Thyroid gland (tissue), 4 donors: ENCODE measurements at regions not wholly inside any gene's neighbourhood (a gene's known extent, or its start where the extent isn't known, plus 50 kb on each side); places are given as distances from the start of the nearest gene placed in this dataset.
A peak's percentile ranks its signal among the peaks of the same experiment; 100 is the strongest.
"Not testable (repeated sequence)": the region's sequence is repeated elsewhere in the genome, so short reads cannot be mapped to it uniquely, and the experiment has no call there.

Experiments
- DNase-seq, 2 donors: peaks; one replicate each; pipeline ENCODE4 v3.0.0-alpha.2; 2019
- H3K27ac ChIP-seq, 3 donors: fragments of 200-600 bp; sonication (generic); 1 replicate in 2 of 3; 2 replicates in 1 of 3; pipeline ENCODE4 v1.5.1; 2016 to 2019; ENCODE audit warnings: mild to moderate bottlenecking in 1 of 3, moderate library complexity in 1 of 3
- H3K27me3 ChIP-seq: fragments of 200-600 bp; sonication (generic); one replicate; pipeline ENCODE4 v1.5.1; 2019
- H3K36me3 ChIP-seq, 2 donors: fragments of 200-600 bp; sonication (generic); one replicate each; pipeline ENCODE4 v1.5.1; 2016 to 2019
- H3K4me1 ChIP-seq, 2 donors: fragments of 200-600 bp; sonication (generic); one replicate each; pipeline ENCODE4 v1.5.1; 2017 to 2019
- H3K4me3 ChIP-seq, 3 donors: fragments of 200-600 bp; sonication (generic); replicated peaks in 1 of 3; 1 replicate in 2 of 3; 2 replicates in 1 of 3; pipeline ENCODE4 v1.5.1; 2016; ENCODE audit warnings: mild to moderate bottlenecking in 1 of 3
- H3K9me3 ChIP-seq: fragments of 200-600 bp; sonication (generic); one replicate; pipeline ENCODE4 v1.5.1; 2017
- POLR2A ChIP-seq, 2 donors: fragments of 450-650 bp; IDR thresholded peaks; one replicate each; pipeline ENCODE4 v1.6.1; 2017; ENCODE audit warnings: antibody characterized with exemption in 2 of 2, mild to moderate bottlenecking in 2 of 2, moderate library complexity in 1 of 2
- WGBS, 2 donors: methylation state at CpG; one replicate each; pipeline ENCODE4 v1.1.5; 2017; 5-methylcytosine and 5-hydroxymethylcytosine counted together
- intact Hi-C: fragments of 100-400 bp; cut with DNase I; formaldehyde crosslinking; loops from one replicate; pipeline ENCODE4 v1.15.1; 2023
- TF ChIP-seq, protein P1 (sequence below), 6 experiments: fragments of 200-600 bp in 3 of 6; fragments of 450-650 bp in 3 of 6; sonication (generic) in 3 of 6; IDR thresholded peaks; one replicate each; pipeline ENCODE4 v1.5.1; 2016 to 2019; ENCODE audit warnings: antibody characterized with exemption in 6 of 6, mild to moderate bottlenecking in 2 of 6, inconsistent platforms in 1 of 6, moderate library complexity in 1 of 6

DNA sequence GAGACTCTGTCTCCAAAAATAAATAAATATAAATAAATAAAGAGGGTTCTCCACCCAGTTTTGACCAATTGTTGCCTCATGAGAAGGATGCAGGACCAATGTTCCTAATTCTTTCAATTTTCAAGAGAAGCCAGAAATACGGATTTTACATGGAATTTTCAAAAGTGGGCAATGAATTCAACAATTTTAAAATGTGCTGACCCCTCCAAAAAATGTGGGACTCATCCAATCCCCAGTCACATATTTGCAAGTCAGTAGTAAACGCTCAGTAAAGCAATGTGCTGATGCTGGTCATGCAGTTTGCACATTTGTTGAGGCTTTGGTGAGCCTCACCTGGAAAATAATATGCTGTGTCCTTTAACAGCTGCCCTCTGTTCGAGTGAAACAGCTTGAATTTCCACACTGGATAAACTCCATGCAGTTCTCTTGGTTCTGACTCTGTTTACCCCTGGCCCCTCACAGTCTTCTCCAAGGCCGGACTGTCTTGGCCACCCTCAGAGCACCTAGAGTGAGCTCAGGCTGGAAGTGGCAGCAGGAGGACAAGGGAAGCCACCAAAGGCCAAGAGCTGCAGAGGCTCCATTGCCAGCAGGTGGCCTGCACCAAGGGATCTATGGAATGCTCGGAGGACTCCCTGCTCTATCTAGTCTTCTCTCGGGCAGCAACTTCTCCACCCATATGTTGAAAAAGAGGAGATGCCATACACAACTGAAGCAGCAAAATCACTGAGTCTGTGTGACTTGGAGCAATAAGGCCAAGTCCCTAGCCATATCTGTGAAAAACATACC is 246.8 kb downstream of the UACA start:
- intact Hi-C loops: no loop called here
- Histone ChIP-seq H3K27me3 (no peaks in the 10 kb centered on the region), H3K36me3 (no peaks in the 10 kb centered on the region), H3K27ac (no peak overlapping the region), H3K4me3 (no peak overlapping the region), H3K9me3 (no peaks in the 10 kb centered on the region), H3K4me1 (peaks cover 7 to 11% of the 10 kb centered on the region in 2 donors)
- 79 to 84% methylated on average over 6 of the region's 6 CpGs for WGBS, 2 donors
- TF ChIP-seq POLR2A (IDR thresholded peaks at IDR 0.05): no peak
- TF ChIP-seq, protein P1, sequence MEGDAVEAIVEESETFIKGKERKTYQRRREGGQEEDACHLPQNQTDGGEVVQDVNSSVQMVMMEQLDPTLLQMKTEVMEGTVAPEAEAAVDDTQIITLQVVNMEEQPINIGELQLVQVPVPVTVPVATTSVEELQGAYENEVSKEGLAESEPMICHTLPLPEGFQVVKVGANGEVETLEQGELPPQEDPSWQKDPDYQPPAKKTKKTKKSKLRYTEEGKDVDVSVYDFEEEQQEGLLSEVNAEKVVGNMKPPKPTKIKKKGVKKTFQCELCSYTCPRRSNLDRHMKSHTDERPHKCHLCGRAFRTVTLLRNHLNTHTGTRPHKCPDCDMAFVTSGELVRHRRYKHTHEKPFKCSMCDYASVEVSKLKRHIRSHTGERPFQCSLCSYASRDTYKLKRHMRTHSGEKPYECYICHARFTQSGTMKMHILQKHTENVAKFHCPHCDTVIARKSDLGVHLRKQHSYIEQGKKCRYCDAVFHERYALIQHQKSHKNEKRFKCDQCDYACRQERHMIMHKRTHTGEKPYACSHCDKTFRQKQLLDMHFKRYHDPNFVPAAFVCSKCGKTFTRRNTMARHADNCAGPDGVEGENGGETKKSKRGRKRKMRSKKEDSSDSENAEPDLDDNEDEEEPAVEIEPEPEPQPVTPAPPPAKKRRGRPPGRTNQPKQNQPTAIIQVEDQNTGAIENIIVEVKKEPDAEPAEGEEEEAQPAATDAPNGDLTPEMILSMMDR (IDR thresholded peaks at IDR 0.05): no peak
- no peak for DNase-seq

DNA sequence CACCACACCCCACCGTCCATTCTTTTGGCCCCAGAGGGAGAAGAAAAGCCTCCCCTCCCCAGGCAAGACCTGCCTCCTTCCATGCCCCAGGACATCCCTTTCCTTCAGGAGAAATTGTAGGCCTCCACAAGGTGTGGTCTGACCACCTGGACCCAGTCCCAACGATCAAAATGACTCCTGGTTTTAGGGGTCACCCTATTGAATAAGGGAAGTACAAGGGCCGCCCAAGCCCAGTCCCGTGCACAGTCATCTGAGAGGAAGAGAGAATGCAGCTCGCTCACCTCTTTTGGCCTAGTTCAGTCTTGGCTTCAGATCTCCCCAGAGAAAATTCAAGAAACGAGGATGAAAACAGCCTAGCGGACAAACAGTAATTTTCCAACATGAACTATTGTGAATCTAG is 249.1 kb downstream of the UACA start:
- Histone ChIP-seq H3K9me3 (no peaks in the 10 kb centered on the region), H3K36me3 (no peaks in the 10 kb centered on the region), H3K4me3 (no peak overlapping the region), H3K27ac (no peak overlapping the region), H3K4me1 (peaks cover 7 to 11% of the 10 kb centered on the region in 2 donors), H3K27me3 (no peaks in the 10 kb centered on the region)
- intact Hi-C loops: no loop called here
- DNase-seq: no peak
- TF ChIP-seq, protein P1 (IDR thresholded peaks at IDR 0.05): no peak
- TF ChIP-seq POLR2A (IDR thresholded peaks at IDR 0.05): no peak
- WGBS, 2 donors: 87 to 90% methylated on average over 7 of the region's 7 CpGs

DNA sequence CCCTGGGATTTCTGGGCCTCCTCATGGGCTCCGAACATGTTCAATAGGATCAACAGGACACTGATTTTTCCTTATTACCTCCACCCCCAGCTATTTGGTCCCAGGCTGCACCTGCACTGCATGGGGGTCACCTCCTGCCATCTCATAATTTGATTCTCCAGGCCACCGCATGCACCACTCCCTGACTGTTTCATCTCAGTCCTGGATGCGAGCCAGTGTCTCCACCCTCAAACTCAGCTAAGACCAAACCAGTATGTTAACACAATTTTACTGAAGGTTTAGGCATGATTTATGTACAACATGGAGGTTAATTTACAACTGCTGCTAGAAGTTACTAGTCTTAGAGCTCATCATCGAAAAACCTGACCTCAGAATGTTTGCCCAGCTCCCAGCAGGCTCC is 249.5 kb downstream of the UACA start:
- no peak for DNase-seq
- WGBS, 2 donors: 82 to 97% methylated on average over 4 of the region's 4 CpGs
- Histone ChIP-seq H3K27ac (no peak overlapping the region), H3K27me3 (no peaks in the 10 kb centered on the region), H3K4me3 (no peak overlapping the region), H3K9me3 (no peaks in the 10 kb centered on the region), H3K36me3 (no peaks in the 10 kb centered on the region), H3K4me1 (peaks cover 7 to 11% of the 10 kb centered on the region in 2 donors)
- intact Hi-C loops: no loop called here
- TF ChIP-seq, protein P1 (IDR thresholded peaks at IDR 0.05): no peak
- no peak for TF ChIP-seq POLR2A (IDR thresholded peaks at IDR 0.05)

DNA sequence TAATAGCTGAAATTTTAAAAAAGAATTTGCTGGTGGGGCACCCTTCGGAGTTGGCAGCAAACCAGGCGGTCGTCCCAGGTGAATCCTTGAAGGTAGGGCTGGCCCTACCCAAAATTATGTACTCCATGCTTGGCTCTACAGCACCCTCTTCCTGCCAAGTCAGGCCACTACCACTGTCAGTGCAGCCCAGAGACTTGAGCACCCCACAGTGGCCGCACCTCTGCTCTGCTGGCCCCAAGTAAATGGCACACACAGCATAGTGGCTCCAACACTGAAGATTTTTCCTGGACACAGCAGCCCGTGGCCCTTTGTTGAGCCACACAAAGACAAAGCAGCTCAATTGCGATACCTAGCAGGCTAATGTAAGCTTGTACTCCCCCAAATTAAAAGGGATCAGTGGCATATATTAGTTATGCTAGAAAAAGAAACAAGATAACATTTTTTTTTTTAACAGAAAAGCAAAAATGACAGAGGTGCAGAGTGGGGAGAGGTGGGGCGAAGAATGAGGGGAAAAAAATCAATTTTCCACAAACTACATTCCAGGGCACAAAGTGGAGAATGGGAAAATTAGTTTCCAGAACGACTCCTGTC is 250.5 kb downstream of the UACA start:
- 81 to 85% methylated on average over 8 of the region's 8 CpGs for WGBS, 2 donors
- no peak overlapping the region for H3K27ac ChIP-seq
- H3K36me3 ChIP-seq: no peaks in the 10 kb centered on the region
- H3K27me3 ChIP-seq: no peaks in the 10 kb centered on the region
- intact Hi-C loops: no loop called here
- H3K4me3 ChIP-seq: no peak overlapping the region
- TF ChIP-seq, protein P1 (IDR thresholded peaks at IDR 0.05): peak in 2 of 6 experiments; percentile 16 to 23
- TF ChIP-seq POLR2A (IDR thresholded peaks at IDR 0.05): no peak
- no peak for DNase-seq
- no peaks in the 10 kb centered on the region for H3K9me3 ChIP-seq
- H3K4me1 ChIP-seq: peaks cover 7 to 11% of the 10 kb centered on the region in 2 donors

DNA sequence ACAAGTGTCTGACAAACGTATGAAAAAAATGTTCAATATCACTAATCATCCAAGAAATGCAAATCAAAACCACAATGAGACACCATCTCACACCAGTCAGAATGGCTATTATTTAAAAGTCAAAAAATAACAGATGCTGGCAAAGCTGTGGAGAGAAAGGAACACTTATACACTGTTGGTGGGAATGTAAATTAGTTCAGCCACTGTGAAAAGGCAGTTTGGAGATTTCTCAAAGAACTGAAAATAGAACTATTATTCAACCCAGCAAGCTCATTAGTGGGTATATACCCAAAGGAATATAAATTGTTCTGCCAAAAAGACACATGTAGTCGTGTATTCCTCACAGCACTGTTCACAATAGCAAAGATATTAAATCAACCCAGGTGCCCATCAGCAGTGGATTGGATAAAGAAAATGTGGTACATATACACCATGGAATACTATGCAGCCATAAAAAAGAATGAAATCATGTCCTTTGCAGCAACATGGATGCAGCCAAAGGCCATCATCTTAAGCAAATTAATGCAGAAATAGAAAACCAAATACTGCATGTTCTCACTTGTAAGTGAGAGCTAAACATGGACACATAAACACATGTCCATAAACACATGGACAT is 251.3 kb downstream of the UACA start:
- intact Hi-C loops, H3K36me3 ChIP-seq, H3K4me3 ChIP-seq, H3K27me3 ChIP-seq, H3K4me1 ChIP-seq, H3K27ac ChIP-seq, DNase-seq, H3K9me3 ChIP-seq: not testable (repeated sequence)
- 81 to 87% methylated on average over 2 of the region's 2 CpGs for WGBS, 2 donors
